Hepatocyte (in vitro differentiated cells): ENCODE measurements at regions not wholly inside any gene's neighbourhood (a gene's known extent, or its start where the extent isn't known, plus 50 kb on each side); places are given as distances from the start of the nearest gene placed in this dataset.

Experiments
- DNase-seq: peaks from one replicate; pipeline ENCODE4 v3.0.0-alpha.2; 2016; ENCODE audit warnings: low spot score
- H2AFZ ChIP-seq: fragments of 200-600 bp; sonication (generic); 2 replicates; pipeline ENCODE4 v1.6.0; 2016; ENCODE audit warnings: antibody characterized with exemption, mild to moderate bottlenecking
- H3K27ac ChIP-seq: fragments of 200-600 bp; sonication (generic); 2 replicates; pipeline ENCODE4 v1.5.1; 2016; ENCODE audit warnings: mild to moderate bottlenecking
- H3K27me3 ChIP-seq: fragments of 200-600 bp; sonication (generic); 2 replicates; pipeline ENCODE4 v1.6.1; 2016
- H3K36me3 ChIP-seq: fragments of 200-600 bp; sonication (generic); replicated peaks from 2 replicates; pipeline ENCODE4 v1.5.1; 2016; ENCODE audit warnings: low read depth; ENCODE audit not compliant: insufficient read depth
- H3K4me1 ChIP-seq: fragments of 200-600 bp; sonication (generic); 2 replicates; pipeline ENCODE4 v1.5.1; 2016; ENCODE audit warnings: mild to moderate bottlenecking, moderate library complexity; ENCODE audit not compliant: insufficient read depth
- H3K4me2 ChIP-seq: fragments of 200-600 bp; sonication (generic); 2 replicates; pipeline ENCODE4 v1.6.0; 2016
- H3K4me3 ChIP-seq: fragments of 200-600 bp; sonication (generic); 2 replicates; pipeline ENCODE4 v1.5.1; 2016; ENCODE audit warnings: mild to moderate bottlenecking
- H3K79me2 ChIP-seq: fragments of 200-600 bp; sonication (generic); 2 replicates; pipeline ENCODE4 v1.6.0; 2017; ENCODE audit warnings: mild to moderate bottlenecking
- H3K9me2 ChIP-seq: fragments of 200-600 bp; sonication (generic); replicated peaks from 2 replicates; pipeline ENCODE4 v1.6.0; 2017; ENCODE audit warnings: mild to moderate bottlenecking; ENCODE audit not compliant: insufficient read depth
- H3K9me3 ChIP-seq: fragments of 200-600 bp; sonication (generic); 2 replicates; pipeline ENCODE4 v1.5.1; 2016; ENCODE audit warnings: low read depth, mild to moderate bottlenecking
- H4K20me1 ChIP-seq: fragments of 200-600 bp; sonication (generic); 2 replicates; pipeline ENCODE4 v1.6.0; 2016; ENCODE audit warnings: mild to moderate bottlenecking; ENCODE audit not compliant: insufficient read depth, poor library complexity, severe bottlenecking
- CTCF ChIP-seq: fragments of 200-600 bp; sonication (generic); IDR thresholded peaks from 2 replicates; pipeline ENCODE4 v1.5.1; 2016; ENCODE audit warnings: antibody characterized with exemption, mild to moderate bottlenecking; ENCODE audit not compliant: poor library complexity
- EZH2 ChIP-seq: fragments of 200-600 bp; sonication (generic); IDR thresholded peaks from 2 replicates; pipeline ENCODE4 v1.6.1; 2016; ENCODE audit warnings: antibody characterized with exemption, mild to moderate bottlenecking, borderline replicate concordance
- EZH2phosphoT487 ChIP-seq: fragments of 200-600 bp; sonication (generic); IDR thresholded peaks from one replicate; pipeline ENCODE4 v1.6.1; 2018; ENCODE audit warnings: antibody characterized with exemption, mild to moderate bottlenecking, low read depth, moderate library complexity; ENCODE audit not compliant: unreplicated experiment, severe bottlenecking
- WGBS: methylation state at CpG from one replicate; pipeline ENCODE4 v1.1.6; 2016; ENCODE audit warnings: low lambda C conversion rate; ENCODE audit errors: missing lambda C conversion rate; 5-methylcytosine and 5-hydroxymethylcytosine counted together

- no peaks in the 10 kb centered on the region for H3K79me2 ChIP-seq
- H3K27ac ChIP-seq = no peak overlapping the region
- H3K4me3 ChIP-seq = no peak overlapping the region
- DNase-seq = no peak
- peaks cover 5% of the 10 kb centered on the region for H3K4me1 ChIP-seq
- no peaks in the 10 kb centered on the region for H3K9me2 ChIP-seq
- H3K27me3 ChIP-seq = no peaks in the 10 kb centered on the region
- WGBS = 64% methylated on average over 8 of the region's 8 CpGs
- no peaks in the 10 kb centered on the region for H4K20me1 ChIP-seq
- TF ChIP-seq EZH2phosphoT487 = no peak
- no peak for TF ChIP-seq EZH2
- TF ChIP-seq CTCF = no peak
- H3K36me3 ChIP-seq = no peaks in the 10 kb centered on the region
- H3K4me2 ChIP-seq = no peak overlapping the region
- no peak overlapping the region for H2AFZ ChIP-seq
- no peaks in the 10 kb centered on the region for H3K9me3 ChIP-seq
Observed at GRCh38 chr4:72974694-72975487, 94.6 kb downstream of the COX18 start.

GRCh38 chr4:72971572-72971971 is 97.9 kb downstream of the COX18 start:
- 86% methylated on average over 3 of the region's 3 CpGs for WGBS
- Histone ChIP-seq H3K4me3 (no peak overlapping the region), H3K9me3 (no peaks in the 10 kb centered on the region), H3K4me2 (no peak overlapping the region), H3K27ac (no peak overlapping the region), H3K79me2 (no peaks in the 10 kb centered on the region), H3K9me2 (no peaks in the 10 kb centered on the region), H4K20me1 (no peaks in the 10 kb centered on the region), H3K27me3 (no peaks in the 10 kb centered on the region), H3K36me3 (no peaks in the 10 kb centered on the region), H2AFZ (no peak overlapping the region), H3K4me1 (peaks cover 5% of the 10 kb centered on the region)
- no peak for DNase-seq
- no peak for TF ChIP-seq EZH2
- TF ChIP-seq CTCF = no peak
- TF ChIP-seq EZH2phosphoT487 = no peak

GRCh38 chr4:72970756-72971155 is 98.8 kb downstream of the COX18 start:
- Histone ChIP-seq H3K4me2 (no peak overlapping the region), H3K36me3 (no peaks in the 10 kb centered on the region)

More at GRCh38 chr4:72970756-72971155, 98.8 kb downstream of the COX18 start:
- H2AFZ ChIP-seq = no peak overlapping the region
- H3K9me3 ChIP-seq = no peaks in the 10 kb centered on the region
- H3K4me1 ChIP-seq = peaks cover 5% of the 10 kb centered on the region
- H3K27ac ChIP-seq = no peak overlapping the region
- no peaks in the 10 kb centered on the region for H4K20me1 ChIP-seq
- no peak for DNase-seq
- no peaks in the 10 kb centered on the region for H3K27me3 ChIP-seq
- TF ChIP-seq CTCF = no peak
- no peak for TF ChIP-seq EZH2
- no peak for TF ChIP-seq EZH2phosphoT487
- H3K4me3 ChIP-seq = no peak overlapping the region
- no peaks in the 10 kb centered on the region for H3K9me2 ChIP-seq
- H3K79me2 ChIP-seq = no peaks in the 10 kb centered on the region
- WGBS = 97% methylated on average over 2 of the region's 2 CpGs
